ENCODE measurements at regions not wholly inside any gene's neighbourhood (a gene's known extent, or its start where the extent isn't known, plus 50 kb on each side); places are given as distances from the start of the nearest gene placed in this dataset.

DNA sequence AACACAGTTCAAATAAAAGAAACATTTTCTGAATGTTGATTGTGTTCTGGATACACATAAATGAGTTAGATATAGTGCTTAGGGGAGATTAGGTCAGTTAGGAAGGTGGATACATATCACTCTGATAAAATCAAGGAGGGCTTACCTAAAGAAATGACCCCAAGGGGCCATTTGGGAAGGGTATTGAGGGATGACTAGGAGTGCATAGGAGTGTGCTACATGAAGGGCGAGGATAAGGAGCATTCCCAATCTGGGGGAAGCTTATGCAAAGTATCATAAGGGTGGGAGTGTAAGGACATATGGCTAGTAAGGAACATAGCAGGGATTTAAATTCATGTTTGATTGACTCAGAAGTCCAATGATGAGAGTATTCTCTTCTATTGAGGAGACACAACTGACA lies 183.6 kb downstream of the NSG2 start:
- H3K4me3 ChIP-seq (ENCODE audit: low read length in 3 of 3) = no peak overlapping the region
- no peak overlapping the region for H3K9ac ChIP-seq (ENCODE audit: low read depth in 1 of 3, low read length in 3 of 3)
- peaks cover 0 to 7% (median 0%) of the 10 kb centered on the region in 3 donors for H3K27me3 ChIP-seq (ENCODE audit: control insufficient read depth in 3 of 3, insufficient read depth in 3 of 3, low read length in 3 of 3)
- H3K27ac ChIP-seq (ENCODE audit: low read depth, low read length) = no peak overlapping the region
- no peaks in the 10 kb centered on the region for H3K36me3 ChIP-seq (ENCODE audit: control insufficient read depth in 3 of 3, insufficient read depth in 3 of 3, low read length in 3 of 3)
- H3K4me1 ChIP-seq (ENCODE audit: control insufficient read depth in 3 of 3, insufficient read depth in 3 of 3, low read length in 3 of 3) = peaks cover 0 to 2% (median 0%) of the 10 kb centered on the region in 3 donors
- no peaks in the 10 kb centered on the region for H3K9me3 ChIP-seq (ENCODE audit: control insufficient read depth in 3 of 3, low read length in 3 of 3)

- H3K27ac ChIP-seq (ENCODE audit: low read depth, low read length) = no peak overlapping the region
- peaks cover 0 to 2% (median 0%) of the 10 kb centered on the region in 3 donors for H3K4me1 ChIP-seq (ENCODE audit: control insufficient read depth in 3 of 3, insufficient read depth in 3 of 3, low read length in 3 of 3)
- no peaks in the 10 kb centered on the region for H3K9me3 ChIP-seq (ENCODE audit: control insufficient read depth in 3 of 3, low read length in 3 of 3)
- peaks cover 0 to 7% (median 0%) of the 10 kb centered on the region in 3 donors for H3K27me3 ChIP-seq (ENCODE audit: control insufficient read depth in 3 of 3, insufficient read depth in 3 of 3, low read length in 3 of 3)
- no peak overlapping the region for H3K9ac ChIP-seq (ENCODE audit: low read depth in 1 of 3, low read length in 3 of 3)
- H3K4me3 ChIP-seq (ENCODE audit: low read length in 3 of 3) = no peak overlapping the region
- no peaks in the 10 kb centered on the region for H3K36me3 ChIP-seq (ENCODE audit: control insufficient read depth in 3 of 3, insufficient read depth in 3 of 3, low read length in 3 of 3)
Observed at GRCh38 chr5:174229514-174230370, 184.2 kb downstream of the NSG2 start.

DNA sequence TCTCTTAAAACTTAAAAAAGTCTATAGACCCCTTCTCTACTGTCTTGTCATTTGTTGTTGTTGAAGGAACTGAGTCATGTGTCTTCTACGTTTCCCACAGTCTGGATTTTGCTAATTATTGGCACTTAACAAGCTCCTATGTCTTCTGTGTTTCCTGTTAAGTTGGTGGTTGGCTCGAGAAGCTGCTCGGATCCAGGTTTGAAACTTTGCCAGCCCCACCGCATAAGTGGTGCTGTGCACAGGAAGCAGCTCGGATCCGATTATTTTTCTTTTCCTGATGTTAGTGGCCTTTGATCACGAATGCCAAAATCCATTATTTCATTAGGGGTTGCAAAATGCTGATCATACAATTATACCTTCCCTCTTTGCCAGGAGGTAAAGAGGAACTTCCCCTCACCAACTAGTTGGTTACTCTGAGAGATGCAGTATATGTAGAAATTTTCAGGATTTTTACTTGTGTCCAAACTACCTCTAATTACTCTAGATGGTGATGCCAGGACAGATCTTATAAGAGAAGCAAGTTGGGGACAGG lies 186.5 kb downstream of the NSG2 start:
- H3K27me3 ChIP-seq (ENCODE audit: control insufficient read depth in 3 of 3, insufficient read depth in 3 of 3, low read length in 3 of 3) = peaks cover 0 to 3% (median 0%) of the 10 kb centered on the region in 3 donors
- H3K27ac ChIP-seq (ENCODE audit: low read depth, low read length) = no peak overlapping the region
- H3K9me3 ChIP-seq (ENCODE audit: control insufficient read depth in 3 of 3, low read length in 3 of 3) = no peaks in the 10 kb centered on the region
- H3K9ac ChIP-seq (ENCODE audit: low read depth in 1 of 3, low read length in 3 of 3) = no peak overlapping the region
- H3K36me3 ChIP-seq (ENCODE audit: control insufficient read depth in 3 of 3, insufficient read depth in 3 of 3, low read length in 3 of 3) = no peaks in the 10 kb centered on the region
- H3K4me3 ChIP-seq (ENCODE audit: low read length in 3 of 3) = no peak overlapping the region
- peaks cover 0 to 2% (median 0%) of the 10 kb centered on the region in 3 donors for H3K4me1 ChIP-seq (ENCODE audit: control insufficient read depth in 3 of 3, insufficient read depth in 3 of 3, low read length in 3 of 3)

DNA sequence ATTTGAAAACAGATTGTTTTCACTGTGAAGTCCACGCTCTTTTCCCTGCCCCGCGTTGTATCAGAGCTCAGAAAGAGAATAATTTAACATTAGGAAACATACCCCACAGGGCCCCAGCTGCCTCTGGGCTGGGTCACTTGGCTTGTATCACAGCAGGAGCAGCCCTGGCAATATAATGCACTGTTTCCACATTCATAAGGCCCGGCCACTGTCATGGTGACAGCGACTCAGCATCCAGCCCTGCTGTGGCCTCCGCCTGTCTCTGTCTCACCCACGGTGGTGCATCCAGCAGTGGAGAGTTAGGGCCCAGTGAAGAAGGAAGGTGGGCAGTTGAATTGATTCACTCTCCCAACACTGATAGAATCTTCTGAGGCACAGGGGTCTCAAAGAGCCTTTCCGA lies 188.9 kb downstream of the NSG2 start:
- no peaks in the 10 kb centered on the region for H3K9me3 ChIP-seq (ENCODE audit: control insufficient read depth in 3 of 3, low read length in 3 of 3)
- no peak overlapping the region for H3K27ac ChIP-seq (ENCODE audit: low read depth, low read length)
- H3K4me3 ChIP-seq (ENCODE audit: low read length in 3 of 3) = no peak overlapping the region
- no peak overlapping the region for H3K9ac ChIP-seq (ENCODE audit: low read depth in 1 of 3, low read length in 3 of 3)
- H3K27me3 ChIP-seq (ENCODE audit: control insufficient read depth in 3 of 3, insufficient read depth in 3 of 3, low read length in 3 of 3) = no peaks in the 10 kb centered on the region
- H3K4me1 ChIP-seq (ENCODE audit: control insufficient read depth in 3 of 3, insufficient read depth in 3 of 3, low read length in 3 of 3) = peaks cover 0 to 2% (median 0%) of the 10 kb centered on the region in 3 donors
- no peaks in the 10 kb centered on the region for H3K36me3 ChIP-seq (ENCODE audit: control insufficient read depth in 3 of 3, insufficient read depth in 3 of 3, low read length in 3 of 3)

DNA sequence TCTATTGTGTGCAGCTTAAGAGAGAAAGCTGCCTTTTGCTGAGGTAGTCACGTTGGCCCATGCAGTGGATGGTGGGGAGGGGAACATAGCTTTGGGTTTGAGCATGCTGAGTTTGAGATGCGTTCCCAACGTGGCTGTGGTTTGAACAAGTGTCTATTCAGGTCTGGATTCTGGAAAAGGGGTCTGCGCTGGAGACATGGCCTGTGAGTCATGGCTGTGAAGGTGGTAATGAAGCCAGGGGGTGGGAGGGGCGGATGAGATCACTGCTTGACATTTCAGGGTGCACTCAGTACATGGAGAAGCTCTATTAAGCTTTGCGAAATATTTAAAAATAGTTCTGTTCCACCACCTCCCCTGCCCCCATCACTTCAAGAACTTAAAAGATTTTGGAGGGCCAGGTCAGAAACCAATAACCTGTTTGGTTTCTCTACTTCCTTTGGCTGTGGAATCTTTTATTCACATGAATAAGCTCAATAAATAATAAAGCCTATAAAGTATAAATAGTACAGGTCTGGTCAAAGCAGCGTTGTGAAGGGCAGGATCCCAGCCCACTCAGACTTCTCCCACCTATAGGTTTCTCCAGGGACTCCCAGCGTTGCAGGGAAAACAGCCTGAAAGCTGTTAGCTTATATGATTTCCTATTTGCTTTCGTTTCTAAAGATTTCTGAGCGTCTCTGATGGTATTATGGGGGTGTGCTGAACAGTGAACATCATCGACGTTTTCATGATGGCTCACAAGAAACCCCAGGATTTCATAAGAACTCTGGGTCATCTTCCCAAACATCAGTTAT lies 189.9 kb downstream of the NSG2 start:
- H3K9me3 ChIP-seq (ENCODE audit: control insufficient read depth in 3 of 3, low read length in 3 of 3) = no peaks in the 10 kb centered on the region
- no peaks in the 10 kb centered on the region for H3K27me3 ChIP-seq (ENCODE audit: control insufficient read depth in 3 of 3, insufficient read depth in 3 of 3, low read length in 3 of 3)
- peaks cover 0 to under 1% (median 0%) of the 10 kb centered on the region in 3 donors for H3K4me1 ChIP-seq (ENCODE audit: control insufficient read depth in 3 of 3, insufficient read depth in 3 of 3, low read length in 3 of 3)
- H3K9ac ChIP-seq (ENCODE audit: low read depth in 1 of 3, low read length in 3 of 3) = no peak overlapping the region
- H3K27ac ChIP-seq (ENCODE audit: low read depth, low read length) = no peak overlapping the region
- no peaks in the 10 kb centered on the region for H3K36me3 ChIP-seq (ENCODE audit: control insufficient read depth in 3 of 3, insufficient read depth in 3 of 3, low read length in 3 of 3)
- H3K4me3 ChIP-seq (ENCODE audit: low read length in 3 of 3) = no peak overlapping the region

DNA sequence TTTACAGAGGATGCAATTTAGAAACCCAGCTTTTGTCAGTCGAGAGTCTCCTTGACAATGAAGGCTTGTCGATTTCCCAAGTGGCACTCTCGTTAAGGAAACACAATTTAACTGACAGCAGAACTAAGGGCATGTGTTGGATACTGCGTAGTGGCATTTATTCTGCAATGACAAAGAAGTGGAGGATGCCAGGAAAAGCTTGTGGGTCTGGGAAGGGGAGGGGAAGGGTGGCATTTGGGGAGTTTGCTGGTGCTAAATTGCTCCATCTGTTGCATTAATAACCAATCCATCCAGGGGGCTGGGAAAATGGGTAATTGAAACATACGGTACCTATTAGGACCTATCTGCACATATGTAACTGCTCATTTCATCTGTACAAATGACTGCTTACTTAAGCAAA lies 190.6 kb downstream of the NSG2 start:
- no peak overlapping the region for H3K27ac ChIP-seq (ENCODE audit: low read depth, low read length)
- no peaks in the 10 kb centered on the region for H3K27me3 ChIP-seq (ENCODE audit: control insufficient read depth in 3 of 3, insufficient read depth in 3 of 3, low read length in 3 of 3)
- H3K9ac ChIP-seq (ENCODE audit: low read depth in 1 of 3, low read length in 3 of 3) = no peak overlapping the region
- H3K36me3 ChIP-seq (ENCODE audit: control insufficient read depth in 3 of 3, insufficient read depth in 3 of 3, low read length in 3 of 3) = no peaks in the 10 kb centered on the region
- no peak overlapping the region for H3K4me3 ChIP-seq (ENCODE audit: low read length in 3 of 3)
- H3K9me3 ChIP-seq (ENCODE audit: control insufficient read depth in 3 of 3, low read length in 3 of 3) = no peaks in the 10 kb centered on the region
- H3K4me1 ChIP-seq (ENCODE audit: control insufficient read depth in 3 of 3, insufficient read depth in 3 of 3, low read length in 3 of 3) = no peaks in the 10 kb centered on the region

DNA sequence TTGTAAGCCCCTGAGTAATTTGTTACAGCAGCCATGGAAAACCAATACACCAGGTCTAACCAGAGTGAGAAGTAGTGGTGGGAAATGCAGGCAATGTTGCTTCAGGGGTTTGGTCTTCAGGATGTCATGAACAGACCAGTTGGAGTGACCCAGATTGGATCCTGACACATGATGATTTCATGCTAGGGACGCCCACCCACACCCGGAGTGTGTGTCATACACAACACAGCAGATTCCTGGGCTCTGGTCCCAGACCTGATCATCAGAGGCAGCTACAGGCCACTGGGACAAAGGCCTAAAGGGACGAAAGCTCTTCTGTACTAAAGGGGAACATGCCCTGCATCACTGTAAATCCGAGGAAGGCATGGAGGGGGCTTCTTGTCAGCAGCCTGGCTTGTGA lies 194.2 kb downstream of the NSG2 start:
- no peaks in the 10 kb centered on the region for H3K27me3 ChIP-seq (ENCODE audit: control insufficient read depth in 3 of 3, insufficient read depth in 3 of 3, low read length in 3 of 3)
- no peak overlapping the region for H3K9ac ChIP-seq (ENCODE audit: low read depth in 1 of 3, low read length in 3 of 3)
- no peak overlapping the region for H3K4me3 ChIP-seq (ENCODE audit: low read length in 3 of 3)
- no peaks in the 10 kb centered on the region for H3K9me3 ChIP-seq (ENCODE audit: control insufficient read depth in 3 of 3, low read length in 3 of 3)
- no peaks in the 10 kb centered on the region for H3K36me3 ChIP-seq (ENCODE audit: control insufficient read depth in 3 of 3, insufficient read depth in 3 of 3, low read length in 3 of 3)
- no peaks in the 10 kb centered on the region for H3K4me1 ChIP-seq (ENCODE audit: control insufficient read depth in 3 of 3, insufficient read depth in 3 of 3, low read length in 3 of 3)
- no peak overlapping the region for H3K27ac ChIP-seq (ENCODE audit: low read depth, low read length)

DNA sequence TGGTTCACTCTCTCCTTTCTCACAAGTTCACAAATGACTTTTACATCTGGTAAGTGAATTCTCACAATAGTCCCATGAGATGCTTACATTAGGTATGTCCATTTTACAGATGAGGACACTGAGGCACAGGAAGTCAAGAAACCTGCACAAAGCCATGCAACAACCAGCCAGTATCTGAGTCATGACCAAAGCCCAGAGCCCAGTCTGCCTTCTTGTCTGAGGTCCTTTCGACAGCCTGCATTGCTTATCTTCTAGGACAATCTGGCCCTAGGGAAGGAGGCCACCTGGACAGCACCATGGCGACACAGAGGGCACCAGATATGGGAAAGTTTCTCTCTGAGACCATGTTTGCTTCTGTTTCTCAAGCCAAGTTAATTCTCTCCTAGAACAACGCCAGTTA lies 197.1 kb downstream of the NSG2 start:
- Histone ChIP-seq H3K9ac (ENCODE audit: low read depth in 1 of 3, low read length in 3 of 3) (no peak overlapping the region), H3K4me3 (ENCODE audit: low read length in 3 of 3) (no peak overlapping the region), H3K36me3 (ENCODE audit: control insufficient read depth in 3 of 3, insufficient read depth in 3 of 3, low read length in 3 of 3) (no peaks in the 10 kb centered on the region), H3K9me3 (ENCODE audit: control insufficient read depth in 3 of 3, low read length in 3 of 3) (no peaks in the 10 kb centered on the region), H3K27me3 (ENCODE audit: control insufficient read depth in 3 of 3, insufficient read depth in 3 of 3, low read length in 3 of 3) (no peaks in the 10 kb centered on the region), H3K4me1 (ENCODE audit: control insufficient read depth in 3 of 3, insufficient read depth in 3 of 3, low read length in 3 of 3) (no peaks in the 10 kb centered on the region), H3K27ac (ENCODE audit: low read depth, low read length) (no peak overlapping the region)

DNA sequence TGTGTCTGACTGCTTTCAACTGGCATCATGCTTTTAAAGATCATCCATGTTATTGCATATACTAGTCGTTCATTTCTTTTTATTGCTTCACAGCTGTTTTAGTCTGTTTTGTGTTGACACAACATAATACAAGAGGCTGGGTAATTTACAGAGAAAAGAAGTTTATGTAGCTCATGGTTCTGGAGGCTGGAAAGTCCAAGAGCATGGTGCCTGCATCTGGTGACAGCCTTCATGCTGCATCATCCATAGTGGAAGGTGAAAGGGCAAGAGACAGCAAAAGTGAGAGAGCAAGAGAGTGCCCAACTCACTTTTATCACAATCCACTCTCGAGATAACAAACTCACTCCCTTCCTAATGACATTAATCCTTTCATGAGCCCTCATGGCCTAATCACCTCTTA lies 198.4 kb downstream of the NSG2 start:
- no peak overlapping the region for H3K9ac ChIP-seq (ENCODE audit: low read depth in 1 of 3, low read length in 3 of 3)
- H3K4me3 ChIP-seq (ENCODE audit: low read length in 3 of 3) = no peak overlapping the region
- no peak overlapping the region for H3K27ac ChIP-seq (ENCODE audit: low read depth, low read length)
- H3K4me1 ChIP-seq (ENCODE audit: control insufficient read depth in 3 of 3, insufficient read depth in 3 of 3, low read length in 3 of 3) = no peaks in the 10 kb centered on the region
- no peaks in the 10 kb centered on the region for H3K9me3 ChIP-seq (ENCODE audit: control insufficient read depth in 3 of 3, low read length in 3 of 3)
- H3K36me3 ChIP-seq (ENCODE audit: control insufficient read depth in 3 of 3, insufficient read depth in 3 of 3, low read length in 3 of 3) = no peaks in the 10 kb centered on the region
- H3K27me3 ChIP-seq (ENCODE audit: control insufficient read depth in 3 of 3, insufficient read depth in 3 of 3, low read length in 3 of 3) = peaks cover 0 to 2% (median 0%) of the 10 kb centered on the region in 3 donors
